NCI-H2171 (cell line): ENCODE measurements at regions not wholly inside any gene's neighbourhood (a gene's known extent, or its start where the extent isn't known, plus 50 kb on each side); places are given as distances from the start of the nearest gene placed in this dataset.

Experiments used
- DNase-seq: peaks from one replicate; lab custom pipeline; 2025; lab: John Stamatoyannopoulos, UW

DNA sequence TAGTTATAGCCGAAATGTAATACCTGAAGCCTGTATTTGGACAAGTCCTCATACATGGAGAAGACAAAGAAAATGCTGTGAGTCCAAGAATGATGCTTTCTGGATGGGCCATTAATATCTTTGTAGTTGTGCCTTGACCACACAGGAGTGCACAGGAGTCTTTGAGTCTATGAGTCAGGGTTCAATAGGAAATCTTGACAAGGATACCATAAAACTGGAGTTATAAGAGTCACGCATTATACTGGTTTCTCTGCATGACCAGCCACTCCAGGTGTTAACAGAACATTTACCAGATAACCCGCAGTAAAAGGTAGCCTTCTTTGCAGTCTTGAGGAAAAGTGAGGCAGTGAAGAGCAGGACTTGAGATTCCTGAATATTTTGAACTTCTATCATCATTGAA is 464.6 kb upstream of the PKN2 start:
- no peak for DNase-seq

GRCh38 chr1:88221411-88221810 is 462.7 kb upstream of the PKN2 start:
- no peak for DNase-seq

GRCh38 chr1:88224906-88225305 is 459.2 kb upstream of the PKN2 start:
- DNase-seq: no peak

DNA sequence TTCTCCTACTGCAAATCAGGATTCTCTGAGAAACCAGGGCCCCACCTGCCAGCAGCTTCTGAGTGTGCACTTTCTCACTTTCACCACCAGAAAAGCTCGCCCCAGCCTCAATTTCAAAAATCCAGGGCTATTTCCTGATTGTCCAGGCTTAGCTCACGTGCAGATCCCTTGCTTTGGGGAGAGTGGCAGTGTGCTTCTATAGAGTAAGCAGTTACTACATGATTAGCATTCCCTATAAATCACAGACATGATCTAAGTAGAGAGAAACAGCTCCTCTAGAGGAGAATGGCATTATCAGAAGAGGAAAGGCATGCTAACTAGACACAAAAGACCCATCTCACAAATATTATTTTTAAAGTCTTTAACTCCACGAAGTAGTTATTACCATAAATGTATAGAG is 456.0 kb upstream of the PKN2 start:
- DNase-seq: no peak

- DNase-seq: no peak
Measured at GRCh38 chr1:88230126-88230525, 453.9 kb upstream of the PKN2 start.

DNA sequence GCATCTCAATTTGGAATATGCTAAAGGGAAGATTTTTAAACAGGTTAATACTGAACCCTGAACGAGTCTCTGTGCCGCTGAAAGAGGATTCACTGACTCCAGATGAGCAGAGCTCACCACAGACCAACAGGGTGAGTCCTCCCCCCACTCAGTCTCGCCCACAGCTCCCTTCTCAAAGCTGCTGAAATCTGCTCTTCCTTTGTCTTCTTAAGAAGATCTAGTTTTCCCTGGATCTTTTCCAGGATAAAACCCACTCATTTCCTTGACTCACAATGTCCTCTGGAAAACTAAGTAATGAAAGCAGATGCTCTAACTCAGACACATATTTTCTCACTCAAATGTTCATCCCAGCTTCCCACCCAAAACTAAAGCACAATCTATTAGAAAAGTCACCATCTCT is 447.0 kb upstream of the PKN2 start:
- DNase-seq: no peak

DNA sequence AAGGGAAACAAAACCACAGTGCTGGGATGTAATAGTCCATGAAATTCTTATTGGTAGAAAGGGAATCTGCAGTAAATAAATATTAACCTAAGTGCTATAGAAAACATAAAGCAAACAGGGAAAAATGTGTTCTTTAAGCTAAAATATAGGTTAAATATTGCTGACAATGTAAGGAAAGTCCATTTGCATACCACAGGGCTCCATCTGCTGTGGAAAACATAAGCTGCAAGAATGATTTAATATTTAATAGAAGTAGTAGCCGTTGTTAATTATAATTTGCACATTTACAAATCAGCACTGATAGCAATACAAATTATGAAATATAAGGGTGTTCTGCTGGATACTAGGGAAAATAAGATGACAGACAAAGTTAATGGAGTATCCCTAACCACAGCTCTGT is 444.9 kb upstream of the PKN2 start:
- no peak for DNase-seq

DNA sequence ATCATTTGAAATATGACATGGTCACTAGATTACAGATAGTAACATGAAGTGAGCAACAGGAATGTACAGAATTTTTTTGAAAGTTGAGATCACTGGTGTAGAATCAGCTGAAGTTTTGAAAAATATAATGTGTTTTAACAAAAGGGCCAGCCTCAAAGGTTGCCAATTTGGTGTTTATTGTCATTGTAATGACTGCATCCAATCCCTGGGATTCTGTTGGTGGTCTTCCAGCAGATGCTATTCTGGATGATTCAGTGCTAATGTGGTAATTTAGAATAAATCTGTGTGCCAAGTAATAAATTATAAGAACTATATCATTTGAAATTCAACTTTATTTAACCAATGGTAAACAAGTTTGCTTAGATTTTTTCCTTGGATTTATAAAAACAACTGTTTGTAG is 436.4 kb upstream of the PKN2 start:
- DNase-seq: no peak

DNA sequence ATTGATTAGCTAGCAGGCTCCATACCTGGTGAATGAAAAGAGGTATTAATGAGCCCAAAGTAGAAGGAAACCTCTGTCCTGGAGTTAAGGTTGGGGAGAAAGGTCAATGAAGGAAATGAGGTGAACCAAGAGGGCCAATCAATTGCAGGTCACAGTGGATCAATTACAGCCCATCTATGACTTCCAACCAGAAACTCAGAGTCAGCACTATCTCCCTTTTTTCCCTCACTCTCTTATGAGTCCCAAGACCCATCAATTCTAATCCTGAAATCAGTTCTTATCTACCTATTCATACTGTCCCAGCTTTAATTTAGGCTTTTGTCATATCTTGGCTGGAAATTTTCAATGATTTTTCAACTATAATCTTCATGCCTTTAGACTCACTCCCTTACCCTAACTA is 433.2 kb upstream of the PKN2 start:
- DNase-seq: no peak

GRCh38 chr1:88252745-88253144 is 431.3 kb upstream of the PKN2 start:
- no peak for DNase-seq

DNA sequence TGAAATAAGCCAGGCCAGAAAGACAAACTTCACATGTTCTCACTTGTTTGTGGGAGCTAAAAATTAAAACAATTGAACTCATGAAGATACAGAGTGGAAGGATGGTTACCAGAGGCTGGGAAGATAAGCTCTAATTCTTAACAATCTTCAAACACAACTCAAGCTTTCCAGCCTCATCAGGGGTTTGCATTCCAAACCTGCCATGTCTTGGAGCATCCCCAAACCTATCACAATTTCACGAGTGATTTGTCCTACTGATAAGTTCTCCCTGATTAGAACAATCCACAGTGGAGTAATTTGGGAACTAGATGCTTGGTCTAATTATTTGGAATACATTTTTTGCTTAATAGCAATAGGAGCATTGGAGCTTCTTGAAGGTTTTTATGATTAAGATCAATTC is 418.5 kb upstream of the PKN2 start:
- no peak for DNase-seq

DNA sequence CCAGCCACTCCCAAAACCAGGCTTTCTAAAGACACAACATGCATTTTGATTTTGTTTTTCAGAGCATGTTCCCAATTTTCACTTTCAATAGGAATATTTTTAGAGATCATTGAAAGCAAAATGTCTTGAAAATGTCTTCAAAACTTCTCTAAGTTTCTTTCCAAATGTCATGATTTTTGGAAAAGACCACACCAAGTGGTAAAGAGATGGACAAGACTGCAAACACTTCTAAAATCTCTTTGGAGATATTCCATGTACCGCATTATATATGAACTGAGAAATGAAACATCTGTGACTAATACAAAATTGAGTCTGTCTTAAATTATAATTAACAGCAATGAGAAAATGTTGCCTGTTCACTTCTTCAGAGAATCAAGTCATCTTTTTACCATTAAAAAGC is 418.0 kb upstream of the PKN2 start:
- DNase-seq: no peak

GRCh38 chr1:88272216-88272615 is 411.9 kb upstream of the PKN2 start:
- no peak for DNase-seq

GRCh38 chr1:88274431-88274830 is 409.6 kb upstream of the PKN2 start:
- DNase-seq: no peak

- DNase-seq: no peak
Measured at GRCh38 chr1:88275259-88275862, 408.7 kb upstream of the PKN2 start.

- DNase-seq: no peak
Measured at GRCh38 chr1:88276163-88276562, 407.9 kb upstream of the PKN2 start.

DNA sequence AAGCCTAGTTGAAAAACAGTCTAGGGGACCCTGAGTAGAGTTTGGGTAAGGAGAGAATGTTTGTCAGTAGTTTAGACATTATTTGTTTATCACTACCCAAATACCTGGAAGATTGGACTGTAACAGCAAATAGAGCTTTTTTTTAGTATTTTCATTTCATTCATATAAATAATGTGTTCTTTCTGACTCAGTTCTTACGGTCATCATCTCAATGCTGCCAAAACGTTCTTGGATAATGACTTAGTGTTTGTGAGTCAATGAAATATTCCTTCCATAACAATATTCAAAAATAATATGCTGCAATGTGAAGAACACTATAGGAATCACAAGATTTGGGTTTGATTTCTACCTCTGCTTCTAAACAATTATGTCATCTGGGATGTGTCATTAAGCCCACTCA is 400.0 kb upstream of the PKN2 start:
- no peak for DNase-seq

DNA sequence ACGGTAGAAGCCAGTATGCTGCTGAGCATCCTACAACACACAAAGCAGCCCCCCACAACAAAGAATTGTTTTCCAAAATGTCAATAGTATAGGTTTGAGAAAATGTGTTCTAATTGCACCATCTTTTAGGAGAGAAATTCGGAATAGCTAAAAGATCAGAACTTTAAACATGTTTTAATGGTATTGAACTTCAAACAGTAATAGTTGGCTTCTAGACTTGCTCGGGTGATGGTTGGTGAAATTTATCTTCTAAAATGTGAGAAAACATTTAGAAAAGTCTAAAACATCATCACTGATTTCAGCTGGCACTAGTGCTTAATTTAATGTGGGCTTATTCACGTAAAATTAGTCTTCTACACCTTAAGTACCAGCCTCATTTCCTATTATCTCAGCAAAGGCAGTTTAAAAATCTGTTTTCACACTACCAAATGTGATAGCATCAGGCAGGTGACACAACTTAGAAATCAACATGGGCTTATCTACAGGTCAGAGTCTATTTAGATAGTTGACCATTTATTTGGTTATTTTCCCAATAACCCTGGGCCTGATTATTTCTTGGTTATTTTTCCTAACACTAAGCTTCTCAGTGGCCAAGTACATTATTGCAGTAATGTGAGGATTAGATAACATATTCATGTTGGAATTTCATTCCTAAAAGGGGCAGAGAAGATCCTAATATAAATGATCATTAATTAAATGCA is 399.3 kb upstream of the PKN2 start:
- DNase-seq: no peak

DNA sequence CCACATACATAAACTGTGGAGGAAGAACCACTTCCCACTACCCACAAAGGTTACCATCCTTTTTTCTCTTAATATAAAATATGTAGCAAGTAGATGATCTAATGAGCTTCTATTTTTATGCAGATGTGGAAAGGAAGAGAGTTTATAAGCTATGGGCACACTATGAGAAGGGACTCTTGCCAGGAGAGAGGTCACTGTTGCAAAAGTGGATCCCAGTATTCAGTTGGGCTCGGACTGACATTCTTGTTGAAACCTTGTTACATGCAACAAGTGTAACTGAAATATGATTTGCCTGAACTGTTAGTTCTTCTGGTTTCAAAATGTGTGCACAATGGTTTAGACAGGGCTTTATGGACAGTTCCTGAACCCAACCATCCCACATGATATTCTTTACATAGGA is 397.4 kb upstream of the PKN2 start:
- no peak for DNase-seq

GRCh38 chr1:88288571-88288970 is 395.5 kb upstream of the PKN2 start:
- no peak for DNase-seq

GRCh38 chr1:88289401-88290102 is 394.5 kb upstream of the PKN2 start:
- no peak for DNase-seq

DNA sequence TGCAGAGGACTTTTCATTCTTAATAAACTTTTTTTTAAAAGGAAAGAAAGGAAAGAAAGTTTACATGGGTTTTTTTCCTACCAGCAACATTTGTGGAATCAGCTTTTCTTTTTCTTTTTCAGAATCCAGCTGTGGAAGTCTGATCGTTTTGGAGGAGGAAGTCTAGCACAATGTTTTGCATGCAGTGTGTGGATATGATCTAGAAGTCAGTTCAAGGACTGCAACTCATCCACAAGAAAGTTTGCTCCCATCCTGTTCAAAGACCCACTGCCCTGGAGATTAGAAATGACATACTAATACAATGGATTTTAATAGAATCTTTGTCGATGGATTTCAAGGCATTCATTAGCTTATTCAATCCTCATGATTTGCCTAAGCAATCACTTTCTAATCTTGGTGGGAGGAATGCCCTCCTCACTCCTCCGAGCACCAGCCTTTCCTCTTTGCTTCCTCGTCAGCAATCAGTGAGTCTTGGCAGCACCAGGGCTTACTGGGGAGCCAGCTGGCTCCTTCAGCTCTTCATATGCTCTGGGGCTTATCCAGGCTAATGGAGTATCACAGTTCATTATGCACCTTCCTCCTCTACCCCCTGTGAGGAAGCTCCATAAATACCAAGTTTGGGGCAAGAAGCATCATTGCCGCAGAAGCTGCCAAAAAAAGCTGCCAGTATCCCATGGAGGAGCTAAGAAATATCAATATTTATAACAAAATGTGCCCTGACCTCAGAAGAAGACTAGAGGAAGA is 392.3 kb upstream of the PKN2 start:
- DNase-seq: no peak

GRCh38 chr1:88293691-88294190 is 390.3 kb upstream of the PKN2 start:
- no peak for DNase-seq
